HL-60 (cell line): ENCODE measurements at regions not wholly inside any gene's neighbourhood (a gene's known extent, or its start where the extent isn't known, plus 50 kb on each side); places are given as distances from the start of the nearest gene placed in this dataset.

Experiments used
- DNase-seq, 2 experiments: peaks; one replicate each; pipeline ENCODE4 v3.0.0-alpha.2; 2010 to 2020; ENCODE audit warnings: low read depth in 1 of 2, low spot score in 1 of 2
- H3K27ac ChIP-seq: fragments of 250-450 bp; sonication (Bioruptor Pico); replicated peaks from 2 replicates; pipeline ENCODE4 v1.5.1; 2020; ENCODE audit warnings: mild to moderate bottlenecking, moderate library complexity
- H3K27me3 ChIP-seq: fragments of 250-450 bp; sonication (Bioruptor Pico); 2 replicates; pipeline ENCODE4 v1.5.1; 2021; ENCODE audit warnings: mild to moderate bottlenecking, moderate library complexity; ENCODE audit not compliant: insufficient read depth, poor library complexity, severe bottlenecking
- H3K4me3 ChIP-seq: replicated peaks from 2 replicates; pipeline ENCODE4 v1.5.1; 2011; ENCODE audit warnings: mild to moderate bottlenecking, control low read depth, low read length; ENCODE audit not compliant: insufficient read depth
- CTCF ChIP-seq: IDR thresholded peaks from one replicate; pipeline ENCODE4 v1.5.1; 2011; ENCODE audit warnings: low read length, control low read depth, inconsistent platforms; ENCODE audit not compliant: insufficient read depth
- GABPA ChIP-seq: IDR thresholded peaks from 2 replicates; pipeline ENCODE4 v1.6.1; 2012; ENCODE audit warnings: low read depth
- POLR2AphosphoS5 ChIP-seq: IDR thresholded peaks from 2 replicates; pipeline ENCODE4 v1.6.1; 2012; ENCODE audit warnings: low read depth
- REST ChIP-seq: IDR thresholded peaks from 2 replicates; pipeline ENCODE4 v1.6.1; 2012; ENCODE audit warnings: low read depth; ENCODE audit not compliant: insufficient replicate concordance
- SPI1 ChIP-seq: IDR thresholded peaks from 2 replicates; pipeline ENCODE4 v1.6.1; 2012; ENCODE audit warnings: low read depth, mild to moderate bottlenecking, borderline replicate concordance

- Histone ChIP-seq H3K27me3 (no peaks in the 10 kb centered on the region), H3K4me3 (no peak overlapping the region), H3K27ac (no peak overlapping the region)
- TF ChIP-seq REST (no peak), POLR2AphosphoS5 (no peak), GABPA (no peak), SPI1 (no peak), CTCF (no peak)
- no peak for DNase-seq
These were observed 248.4 kb downstream of the C16orf95 start for GRCh38 chr16:87068762-87069150.

GRCh38 chr16:87070657-87071056 is 246.5 kb downstream of the C16orf95 start:
- TF ChIP-seq CTCF (no peak), REST (no peak), SPI1 (no peak), GABPA (no peak), POLR2AphosphoS5 (no peak)
- DNase-seq, result no peak
- H3K27ac ChIP-seq, result no peak overlapping the region
- H3K4me3 ChIP-seq, result no peak overlapping the region
- H3K27me3 ChIP-seq, result no peaks in the 10 kb centered on the region

GRCh38 chr16:87072101-87072500 is 245.1 kb downstream of the C16orf95 start:
- Histone ChIP-seq H3K4me3 (no peak overlapping the region), H3K27ac (no peak overlapping the region), H3K27me3 (no peaks in the 10 kb centered on the region)
- no peak for TF ChIP-seq POLR2AphosphoS5
- TF ChIP-seq GABPA, result no peak
- no peak for TF ChIP-seq REST
- no peak for TF ChIP-seq SPI1
- no peak for TF ChIP-seq CTCF
- no peak for DNase-seq
